GM12865 (cell line): ENCODE measurements at regions not wholly inside any gene's neighbourhood (a gene's known extent, or its start where the extent isn't known, plus 50 kb on each side); places are given as distances from the start of the nearest gene placed in this dataset.

Experiments used
- DNase-seq: peaks from one replicate; pipeline ENCODE4 v3.0.0; 2010; ENCODE audit warnings: low read depth
- H3K4me3 ChIP-seq: 2 replicates; pipeline ENCODE4 v1.5.1; 2011; ENCODE audit warnings: mild to moderate bottlenecking, low read depth, low read length, control low read depth
- TF ChIP-seq, protein P1 (sequence below): IDR thresholded peaks from 2 replicates; pipeline ENCODE4 v1.5.1; 2011; ENCODE audit warnings: low read length, control low read depth, low read depth, inconsistent platforms; ENCODE audit not compliant: insufficient read depth; ENCODE audit errors: missing control alignments

DNA sequence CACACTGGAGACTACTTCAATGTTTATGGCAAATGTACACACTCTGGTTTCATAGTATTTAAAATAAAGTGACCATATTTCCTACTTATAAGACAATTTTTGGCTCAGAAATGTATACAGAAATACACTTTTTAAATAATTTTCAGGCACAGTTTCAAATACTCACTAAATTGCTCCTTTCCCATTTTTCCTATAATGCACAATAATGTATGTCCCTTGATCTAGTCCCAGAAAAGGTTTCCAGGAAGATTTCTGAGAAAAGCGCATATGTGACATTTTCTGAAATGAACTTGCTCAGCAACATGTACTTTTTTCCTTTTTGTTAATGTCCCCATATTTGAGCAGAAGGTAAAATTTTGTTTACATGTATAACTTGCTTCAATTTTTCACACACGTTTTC, 591.4 kb downstream of the CD109 start:
- TF ChIP-seq, protein P1, sequence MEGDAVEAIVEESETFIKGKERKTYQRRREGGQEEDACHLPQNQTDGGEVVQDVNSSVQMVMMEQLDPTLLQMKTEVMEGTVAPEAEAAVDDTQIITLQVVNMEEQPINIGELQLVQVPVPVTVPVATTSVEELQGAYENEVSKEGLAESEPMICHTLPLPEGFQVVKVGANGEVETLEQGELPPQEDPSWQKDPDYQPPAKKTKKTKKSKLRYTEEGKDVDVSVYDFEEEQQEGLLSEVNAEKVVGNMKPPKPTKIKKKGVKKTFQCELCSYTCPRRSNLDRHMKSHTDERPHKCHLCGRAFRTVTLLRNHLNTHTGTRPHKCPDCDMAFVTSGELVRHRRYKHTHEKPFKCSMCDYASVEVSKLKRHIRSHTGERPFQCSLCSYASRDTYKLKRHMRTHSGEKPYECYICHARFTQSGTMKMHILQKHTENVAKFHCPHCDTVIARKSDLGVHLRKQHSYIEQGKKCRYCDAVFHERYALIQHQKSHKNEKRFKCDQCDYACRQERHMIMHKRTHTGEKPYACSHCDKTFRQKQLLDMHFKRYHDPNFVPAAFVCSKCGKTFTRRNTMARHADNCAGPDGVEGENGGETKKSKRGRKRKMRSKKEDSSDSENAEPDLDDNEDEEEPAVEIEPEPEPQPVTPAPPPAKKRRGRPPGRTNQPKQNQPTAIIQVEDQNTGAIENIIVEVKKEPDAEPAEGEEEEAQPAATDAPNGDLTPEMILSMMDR, result no peak
- DNase-seq, result no peak
- H3K4me3 ChIP-seq, result no peak overlapping the region

DNA sequence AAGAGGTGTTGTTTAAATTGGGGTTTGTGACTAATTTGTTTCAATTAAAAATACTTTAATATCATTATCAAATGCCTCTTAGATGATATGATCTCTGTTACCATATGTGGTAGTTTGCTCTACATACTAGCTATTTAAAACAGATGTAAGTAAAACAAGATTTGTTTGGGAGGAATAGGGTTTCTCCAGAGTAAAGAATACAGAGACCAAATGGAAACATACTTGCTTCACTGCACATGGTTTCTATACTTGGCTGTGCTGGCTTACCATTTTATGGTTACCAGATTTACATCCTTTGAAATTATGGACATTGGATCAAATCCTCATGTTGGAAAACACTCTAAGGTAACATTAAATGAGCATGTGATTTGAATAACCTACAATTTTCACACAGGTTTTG, 588.3 kb downstream of the CD109 start:
- no peak overlapping the region for H3K4me3 ChIP-seq
- no peak for DNase-seq
- TF ChIP-seq, protein P1, result no peak

DNA sequence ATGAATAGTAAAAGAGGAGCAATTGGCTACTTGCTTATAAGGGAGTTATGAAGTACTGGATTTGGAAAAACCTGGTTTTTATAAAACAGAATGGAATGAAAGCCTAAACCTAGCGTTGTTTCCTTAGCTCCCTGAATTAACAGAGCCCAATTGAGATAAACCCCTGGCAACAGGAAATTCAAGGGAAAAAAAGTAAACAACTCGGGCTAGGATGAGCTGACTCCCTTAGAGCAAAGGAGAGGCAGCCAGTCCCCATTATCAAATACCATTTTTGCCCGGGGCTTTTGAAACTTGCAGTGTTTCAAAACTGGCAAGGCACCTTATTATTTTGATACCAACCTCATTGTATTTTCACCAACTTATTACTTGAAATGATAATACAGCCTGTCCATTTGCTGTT, 587.5 kb downstream of the CD109 start:
- no peak overlapping the region for H3K4me3 ChIP-seq
- DNase-seq, result no peak
- TF ChIP-seq, protein P1, result no peak

DNA sequence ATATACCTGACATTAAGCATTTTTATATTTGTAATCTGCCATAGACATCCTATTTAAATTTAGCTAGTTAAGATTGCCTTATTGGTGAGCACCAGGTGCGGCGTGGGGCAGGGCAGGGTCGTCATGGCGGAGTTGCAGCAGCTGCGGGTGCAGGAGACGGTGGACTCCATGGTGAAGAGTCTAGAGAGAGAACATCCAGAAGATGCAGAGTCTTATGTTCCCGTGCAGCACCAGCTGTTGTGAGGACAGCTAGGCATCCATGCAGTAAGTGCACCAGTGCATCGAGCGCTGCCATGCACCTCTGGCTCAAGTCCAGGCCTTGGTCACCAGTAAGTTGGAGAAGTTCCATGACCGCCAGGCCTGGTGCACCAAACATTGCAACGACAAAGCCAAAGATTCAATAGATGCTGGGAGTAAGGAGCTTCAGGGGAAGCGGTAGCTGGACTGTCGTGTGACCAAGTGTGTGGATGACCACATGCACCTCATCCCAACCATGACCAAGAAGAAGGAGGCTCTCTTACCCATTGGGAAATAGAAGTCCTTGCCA, 586.2 kb downstream of the CD109 start:
- no peak overlapping the region for H3K4me3 ChIP-seq
- no peak for DNase-seq
- TF ChIP-seq, protein P1, result no peak

DNA sequence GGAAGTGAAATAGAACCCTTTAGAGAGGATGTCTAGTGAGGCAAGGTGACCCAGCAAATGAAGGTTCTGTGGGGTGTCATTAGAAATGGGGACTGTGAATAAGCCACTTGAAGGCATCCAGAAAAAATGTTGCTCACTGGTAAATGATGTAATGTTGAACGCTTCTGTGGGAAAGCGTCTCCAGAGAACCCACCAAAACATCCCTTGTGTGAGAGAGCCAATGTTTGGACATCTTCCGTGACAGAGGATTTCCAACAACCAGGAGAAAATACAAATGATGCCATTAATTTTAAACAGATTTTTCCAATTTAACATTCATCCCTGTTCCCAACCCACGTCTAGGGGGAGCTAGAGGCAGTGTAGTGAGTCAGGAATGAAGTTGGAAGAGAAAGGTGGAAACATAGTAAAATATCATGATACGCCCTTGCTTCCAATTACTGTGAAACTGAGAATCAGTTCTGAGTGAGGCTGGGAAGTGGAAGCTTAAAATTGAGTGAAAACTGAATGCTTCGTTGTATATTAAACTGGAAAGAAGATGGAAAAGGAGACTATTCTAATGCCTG, 584.2 kb downstream of the CD109 start:
- no peak overlapping the region for H3K4me3 ChIP-seq
- no peak for DNase-seq
- TF ChIP-seq, protein P1, result no peak

DNA sequence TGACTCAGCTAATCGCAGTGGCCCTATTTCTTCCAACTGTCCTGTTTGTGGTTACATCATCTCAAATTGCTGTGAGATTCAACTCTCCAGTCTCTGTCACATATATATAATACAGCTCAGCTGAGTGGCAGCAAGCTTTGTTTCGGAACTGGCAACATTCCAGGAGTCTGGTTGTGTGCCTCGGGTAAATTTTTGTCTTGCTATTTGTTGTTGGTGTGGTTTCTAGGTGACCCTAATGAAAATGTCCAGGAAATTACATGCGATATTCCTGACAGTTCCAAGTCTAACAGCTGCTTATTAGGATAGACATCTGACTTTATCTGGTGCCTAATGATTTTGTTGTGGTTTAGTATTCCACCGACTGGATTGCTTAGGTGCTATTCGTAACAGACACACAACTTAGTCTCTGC, 581.8 kb downstream of the CD109 start:
- no peak overlapping the region for H3K4me3 ChIP-seq
- TF ChIP-seq, protein P1, result no peak
- no peak for DNase-seq

DNA sequence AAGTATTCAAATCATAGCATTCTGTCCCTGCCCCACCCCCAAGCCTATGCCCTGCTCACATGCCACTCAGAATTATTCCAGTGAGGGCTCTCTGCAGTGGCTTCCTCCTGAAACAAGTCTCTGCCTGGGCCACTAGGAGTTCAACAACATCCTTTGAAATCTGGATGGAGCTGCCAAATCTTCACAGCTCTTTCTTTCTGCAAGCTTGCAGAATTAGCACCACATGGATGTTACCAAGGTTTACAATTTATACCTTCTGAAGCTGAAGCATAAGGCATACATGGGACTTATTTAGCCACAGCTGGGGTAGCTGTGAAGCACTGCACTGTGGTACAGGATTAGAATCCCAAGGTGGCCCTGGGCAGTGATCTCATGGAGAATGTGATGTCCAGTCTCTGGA, 577.5 kb downstream of the CD109 start:
- no peak for DNase-seq
- TF ChIP-seq, protein P1, result no peak
- H3K4me3 ChIP-seq, result no peak overlapping the region
